GM12878 (cell line): ENCODE measurements at regions not wholly inside any gene's neighbourhood (a gene's known extent, or its start where the extent isn't known, plus 50 kb on each side); places are given as distances from the start of the nearest gene placed in this dataset.
"Not testable (repeated sequence)": the region's sequence is repeated elsewhere in the genome, so short reads cannot be mapped to it uniquely, and the experiment has no call there.

Experiments used
- ATAC-seq: fragments of 200-7000 bp; cut with Tn5 transposase; 3 replicates; pipeline ENCODE4 v1.9.1; 2020; ENCODE audit warnings: mild to moderate bottlenecking, moderate library complexity
- BruUV-seq: library from RNA; stranded (reverse); fragments of 400-500 nt; replicated peaks from 2 replicates; lab custom pipeline; 2021; lab: Mats Ljungman, UMichigan
- CTCF ChIA-PET: fragments of 300-600 bp; sonication (Branson Sonifier 250); formaldehyde crosslinking; extraction: SDS; loops from one replicate; lab custom pipeline; 2021; ENCODE audit warnings: inconsistent platforms; lab: Yijun Ruan, JAX
- POLR2A ChIA-PET: fragments of 350-600 bp; formaldehyde crosslinking; extraction: SDS; loops from one replicate; lab custom pipeline; 2021; ENCODE audit warnings: inconsistent platforms; lab: Charles Lee
- RAD21 ChIA-PET: fragments of 300-600 bp; sonication (Branson Sonifier 250); formaldehyde crosslinking; loops from one replicate; lab custom pipeline; 2023; ENCODE audit warnings: antibody characterized with exemption; ENCODE audit not compliant: unreplicated experiment; lab: Charles Lee
- SMC1A ChIA-PET: fragments of 300-600 bp; sonication (Branson Sonifier 250); formaldehyde crosslinking; loops from one replicate; lab custom pipeline; 2023; ENCODE audit not compliant: unreplicated experiment, uncharacterized antibody; lab: Charles Lee
- DNase-seq: peaks from one replicate; pipeline ENCODE4 v3.0.0-alpha.2; 2011; ENCODE audit warnings: low read depth, low spot score
- FAIRE-seq: peaks from 3 replicates; lab custom pipeline; 2011; peaks lifted over from hg19 to GRCh38; lab: Jason Lieb, UNC
- H2AFZ ChIP-seq: 2 replicates; pipeline ENCODE4 v1.6.0; 2011; ENCODE audit warnings: low read depth, low read length, control low read depth; ENCODE audit not compliant: control insufficient read depth
- H3K27ac ChIP-seq: 2 replicates; pipeline ENCODE4 v1.5.1; 2011; ENCODE audit warnings: control low read depth; ENCODE audit not compliant: control insufficient read depth, insufficient read depth
- H3K27me3 ChIP-seq, 2 experiments: replicated peaks in 1 of 2; 2 replicates each; pipeline versions ENCODE4 v1.6.0 to v1.6.1; 2011; ENCODE audit warnings: low read length in 1 of 2; ENCODE audit not compliant: control insufficient read depth in 2 of 2, insufficient read depth in 2 of 2
- H3K36me3 ChIP-seq, 2 experiments: 2 replicates each; pipeline ENCODE4 v1.5.1; 2011; ENCODE audit warnings: low read length in 1 of 2; ENCODE audit not compliant: control insufficient read depth in 2 of 2, insufficient read depth in 2 of 2
- H3K4me1 ChIP-seq: 2 replicates; pipeline ENCODE4 v1.6.1; 2011; ENCODE audit warnings: mild to moderate bottlenecking, low read length, moderate library complexity, mixed read lengths; ENCODE audit not compliant: control insufficient read depth, insufficient read depth
- H3K4me2 ChIP-seq: 2 replicates; pipeline ENCODE4 v1.6.0; 2011; ENCODE audit warnings: control low read depth; ENCODE audit not compliant: control insufficient read depth, insufficient read depth
- H3K4me3 ChIP-seq: fragments of 200-600 bp; sonication (generic); 2 replicates; pipeline ENCODE4 v1.5.1; 2016
- H3K79me2 ChIP-seq: 2 replicates; pipeline ENCODE4 v1.6.0; 2011; ENCODE audit warnings: low read length; ENCODE audit not compliant: control insufficient read depth, insufficient read depth
- H3K9ac ChIP-seq: 2 replicates; pipeline ENCODE4 v1.8.0; 2011; ENCODE audit warnings: low read length, control low read depth, mixed read lengths; ENCODE audit not compliant: control insufficient read depth, insufficient read depth
- H3K9me3 ChIP-seq: replicated peaks from 3 replicates; pipeline ENCODE4 v1.5.1; 2011; ENCODE audit warnings: mild to moderate bottlenecking, low read length; ENCODE audit not compliant: control insufficient read depth, insufficient read depth
- H4K20me1 ChIP-seq: 2 replicates; pipeline ENCODE4 v1.6.0; 2011; ENCODE audit not compliant: control insufficient read depth, insufficient read depth
- RAD21 ChIP-seq: IDR thresholded peaks from 2 replicates; pipeline ENCODE4 v1.6.1; 2011; ENCODE audit warnings: mild to moderate bottlenecking, low read depth, low read length, moderate library complexity; ENCODE audit not compliant: insufficient read depth
- WGBS: methylation state at CpG from one replicate; pipeline ENCODE4 v1.1.6; 2016; ENCODE audit warnings: low lambda C conversion rate; ENCODE audit not compliant: insufficient replicate concordance, insufficient coverage; ENCODE audit errors: missing lambda C conversion rate; 5-methylcytosine and 5-hydroxymethylcytosine counted together
- in situ Hi-C: fragments of 300-500 bp; cut with MboI; formaldehyde crosslinking; loops from 9 replicates; pipeline ENCODE4 v1.14.3; 2018; ENCODE audit warnings: mixed read lengths
- intact Hi-C: fragments of 100-400 bp; cut with micrococcal nuclease; formaldehyde crosslinking; loops from one replicate; pipeline ENCODE4 v1.14.2; 2022; ENCODE audit not compliant: unreplicated experiment

DNA sequence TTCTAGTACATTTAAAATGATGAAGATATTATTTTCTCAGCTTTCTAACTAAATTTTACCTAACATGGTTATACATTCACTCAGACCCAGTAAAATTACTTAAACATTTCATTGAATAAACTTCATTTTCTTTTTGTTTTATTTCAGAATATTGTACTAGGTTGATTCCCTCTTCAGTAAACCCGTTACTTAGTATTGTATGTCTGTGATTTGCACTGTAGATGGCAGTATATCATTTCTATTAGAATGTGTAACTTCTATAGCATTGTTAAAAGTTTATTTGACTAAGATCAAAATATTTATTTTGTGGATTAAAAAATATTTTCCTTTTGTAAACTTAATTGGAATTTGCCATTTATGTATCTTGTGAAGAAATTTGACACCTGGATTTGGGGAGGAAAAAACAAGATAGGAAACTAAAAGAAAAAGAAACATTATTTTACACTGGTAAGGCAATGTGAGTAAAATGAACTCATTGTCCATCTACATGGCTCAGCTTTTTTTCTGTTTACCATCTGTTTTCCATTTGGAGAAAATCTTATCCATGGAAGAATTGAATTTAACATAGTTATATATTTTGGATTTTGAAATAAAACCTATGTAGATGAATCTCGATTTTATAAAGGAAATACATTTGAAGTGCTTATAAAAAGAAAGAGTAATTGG is 145.6 kb upstream of the METTL14 start:
- SMC1A ChIA-PET, POLR2A ChIA-PET, H3K4me2 ChIP-seq, H3K9me3 ChIP-seq, H3K4me1 ChIP-seq, H3K4me3 ChIP-seq, H3K27me3 ChIP-seq, in situ Hi-C loops, H3K9ac ChIP-seq, DNase-seq, RAD21 ChIA-PET, H4K20me1 ChIP-seq, CTCF ChIA-PET, H3K27ac ChIP-seq, H2AFZ ChIP-seq, BruUV-seq, H3K79me2 ChIP-seq, H3K36me3 ChIP-seq, intact Hi-C loops: not testable (repeated sequence)
- peak; percentile 29; the same call in 1 of the 2 replicates for TF ChIP-seq RAD21
- 5% methylated on average over 2 of the region's 2 CpGs for WGBS
- FAIRE-seq = peak; percentile 64
- peak; percentile 73 for ATAC-seq

DNA sequence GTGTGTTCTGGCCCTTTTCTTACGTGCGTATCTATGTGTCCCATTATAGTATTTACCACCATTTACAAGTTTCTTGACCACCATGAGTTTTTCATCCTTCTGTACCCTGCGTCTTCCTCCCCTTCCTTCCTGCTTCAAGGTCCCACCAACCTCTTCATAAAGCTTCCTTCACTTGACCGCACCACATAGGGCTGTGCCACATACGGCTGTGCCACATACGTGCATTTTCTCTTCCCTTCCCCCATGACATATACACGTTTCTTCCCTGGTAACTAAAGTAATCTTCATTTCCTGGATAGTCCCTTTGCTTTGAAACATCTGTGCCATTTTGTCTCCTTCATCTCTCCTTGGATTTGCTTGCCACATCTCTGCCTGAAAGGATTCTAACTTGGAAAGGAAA is 128.6 kb upstream of the METTL14 start:
- POLR2A ChIA-PET, in situ Hi-C loops, SMC1A ChIA-PET, H3K4me1 ChIP-seq, H3K9ac ChIP-seq, H3K27me3 ChIP-seq, H3K4me3 ChIP-seq, ATAC-seq, intact Hi-C loops, H3K79me2 ChIP-seq, H2AFZ ChIP-seq, DNase-seq, BruUV-seq, CTCF ChIA-PET, H3K36me3 ChIP-seq, H3K27ac ChIP-seq, H3K4me2 ChIP-seq, RAD21 ChIA-PET, FAIRE-seq, H4K20me1 ChIP-seq, H3K9me3 ChIP-seq: not testable (repeated sequence)
- 58% methylated on average over 7 of the region's 7 CpGs for WGBS
